Sigmoid colon (tissue), 6 donors: ENCODE measurements at regions not wholly inside any gene's neighbourhood (a gene's known extent, or its start where the extent isn't known, plus 50 kb on each side); places are given as distances from the start of the nearest gene placed in this dataset.

Experiments
- DNase-seq: peaks from one replicate; pipeline ENCODE4 v3.0.0-alpha.2; 2019
- H3K27ac ChIP-seq, 4 donors: fragments of 200-600 bp; sonication (generic); one replicate each; pipeline ENCODE4 v1.5.1; 2016 to 2019; ENCODE audit warnings: mild to moderate bottlenecking in 1 of 4
- H3K27me3 ChIP-seq, 3 donors: fragments of 200-600 bp; sonication (generic); one replicate each; pipeline ENCODE4 v1.5.1; 2019; ENCODE audit warnings: mild to moderate bottlenecking in 1 of 3
- H3K36me3 ChIP-seq, 4 donors: fragments of 200-600 bp; sonication (generic); one replicate each; pipeline ENCODE4 v1.5.1; 2016 to 2019
- H3K4me1 ChIP-seq, 4 donors: fragments of 200-600 bp; sonication (generic); one replicate each; pipeline ENCODE4 v1.5.1; 2017 to 2019
- H3K4me3 ChIP-seq, 4 donors: fragments of 200-600 bp; sonication (generic); one replicate each; pipeline ENCODE4 v1.5.1; 2017 to 2019; ENCODE audit warnings: mild to moderate bottlenecking in 2 of 4, moderate library complexity in 1 of 4
- H3K9me3 ChIP-seq, 4 donors: fragments of 200-600 bp in 3 of 4; sonication (generic) in 3 of 4; one replicate each; pipeline versions ENCODE4 v1.5.1 to v1.6.1; 2013 to 2019
- EP300 ChIP-seq, 4 donors: sonication (generic); formaldehyde crosslinking; IDR thresholded peaks; one replicate each; pipeline ENCODE4 v1.6.1; 2017; ENCODE audit warnings: antibody characterized with exemption in 4 of 4
- POLR2A ChIP-seq, 2 donors: fragments of 450-650 bp; IDR thresholded peaks; one replicate each; pipeline ENCODE4 v1.6.1; 2016; ENCODE audit warnings: antibody characterized with exemption in 2 of 2, mild to moderate bottlenecking in 2 of 2, moderate library complexity in 2 of 2
- POLR2AphosphoS5 ChIP-seq, 4 donors: sonication (generic); formaldehyde crosslinking; IDR thresholded peaks; one replicate each; pipeline ENCODE4 v1.6.1; 2017; ENCODE audit warnings: antibody characterized with exemption in 4 of 4
- WGBS, 2 donors: extraction: QIAGEN DNeasy Blood & Tissue Kit; methylation state at CpG; one replicate each; pipeline ENCODE4 v1.1.7; 2013; 5-methylcytosine and 5-hydroxymethylcytosine counted together
- intact Hi-C: fragments of 100-400 bp; cut with DNase I; formaldehyde crosslinking; loops from one replicate; pipeline ENCODE4 v1.15.1; 2023
- TF ChIP-seq, protein P1 (sequence below), 4 experiments: fragments of 450-650 bp in 3 of 4; fragments of 200-600 bp in 1 of 4; IDR thresholded peaks; one replicate each; pipeline ENCODE4 v1.5.1; 2016 to 2019; ENCODE audit warnings: antibody characterized with exemption in 4 of 4, mild to moderate bottlenecking in 3 of 4, moderate library complexity in 2 of 4
- donor health status: healthy with polysubstance abuse.
- donor health status: healthy.

GRCh38 chr10:6319119-6319518 is 116.4 kb downstream of the PFKFB3 start:
- no peaks in the 10 kb centered on the region for H3K4me1 ChIP-seq
- H3K27me3 ChIP-seq, result no peaks in the 10 kb centered on the region
- no peaks in the 10 kb centered on the region for H3K36me3 ChIP-seq
- no peak overlapping the region for H3K27ac ChIP-seq
- no peak overlapping the region for H3K4me3 ChIP-seq
- no peaks in the 10 kb centered on the region for H3K9me3 ChIP-seq
- TF ChIP-seq, protein P1, sequence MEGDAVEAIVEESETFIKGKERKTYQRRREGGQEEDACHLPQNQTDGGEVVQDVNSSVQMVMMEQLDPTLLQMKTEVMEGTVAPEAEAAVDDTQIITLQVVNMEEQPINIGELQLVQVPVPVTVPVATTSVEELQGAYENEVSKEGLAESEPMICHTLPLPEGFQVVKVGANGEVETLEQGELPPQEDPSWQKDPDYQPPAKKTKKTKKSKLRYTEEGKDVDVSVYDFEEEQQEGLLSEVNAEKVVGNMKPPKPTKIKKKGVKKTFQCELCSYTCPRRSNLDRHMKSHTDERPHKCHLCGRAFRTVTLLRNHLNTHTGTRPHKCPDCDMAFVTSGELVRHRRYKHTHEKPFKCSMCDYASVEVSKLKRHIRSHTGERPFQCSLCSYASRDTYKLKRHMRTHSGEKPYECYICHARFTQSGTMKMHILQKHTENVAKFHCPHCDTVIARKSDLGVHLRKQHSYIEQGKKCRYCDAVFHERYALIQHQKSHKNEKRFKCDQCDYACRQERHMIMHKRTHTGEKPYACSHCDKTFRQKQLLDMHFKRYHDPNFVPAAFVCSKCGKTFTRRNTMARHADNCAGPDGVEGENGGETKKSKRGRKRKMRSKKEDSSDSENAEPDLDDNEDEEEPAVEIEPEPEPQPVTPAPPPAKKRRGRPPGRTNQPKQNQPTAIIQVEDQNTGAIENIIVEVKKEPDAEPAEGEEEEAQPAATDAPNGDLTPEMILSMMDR (IDR thresholded peaks at IDR 0.05), result no peak
- TF ChIP-seq EP300 (IDR thresholded peaks at IDR 0.05) (no peak), POLR2A (IDR thresholded peaks at IDR 0.05) (no peak), POLR2AphosphoS5 (IDR thresholded peaks at IDR 0.05) (no peak)
- DNase-seq, result no peak
- intact Hi-C loops, result no loop called here

- WGBS, 2 donors, result 72 to 94% methylated on average over 6 of the region's 6 CpGs
- no peak overlapping the region for H3K4me3 ChIP-seq
- TF ChIP-seq, protein P1 (IDR thresholded peaks at IDR 0.05), result no peak
- TF ChIP-seq POLR2A (IDR thresholded peaks at IDR 0.05) (no peak), EP300 (IDR thresholded peaks at IDR 0.05) (no peak), POLR2AphosphoS5 (IDR thresholded peaks at IDR 0.05) (no peak)
These were observed 117.7 kb downstream of the PFKFB3 start for GRCh38 chr10:6320320-6321010.

DNA sequence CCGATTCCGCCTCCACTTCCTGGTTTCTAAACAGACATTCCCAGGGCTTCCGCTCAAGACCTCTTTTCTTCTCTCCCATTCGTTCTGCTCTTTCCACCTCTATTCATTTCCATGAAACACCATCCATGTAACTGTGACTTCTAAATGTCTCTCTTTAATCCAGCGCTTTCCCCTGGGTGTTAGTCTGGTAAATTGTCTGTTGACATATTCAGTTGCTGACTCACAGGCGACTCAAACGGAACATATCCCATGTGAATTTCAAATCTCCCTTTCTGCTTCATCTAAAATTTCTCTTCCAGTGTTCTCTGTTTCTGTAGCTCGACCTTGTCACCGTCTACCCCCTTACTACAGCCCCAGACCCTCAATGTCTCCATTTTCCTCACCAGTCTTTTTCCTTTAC is 119.1 kb downstream of the PFKFB3 start:
- TF ChIP-seq POLR2AphosphoS5 (IDR thresholded peaks at IDR 0.05), result no peak
- TF ChIP-seq EP300 (IDR thresholded peaks at IDR 0.05), result no peak
- WGBS, 2 donors, result 87 to 93% methylated on average over 9 of the region's 9 CpGs
- DNase-seq, result no peak
- Histone ChIP-seq H3K4me3 (no peak overlapping the region), H3K4me1 (no peaks in the 10 kb centered on the region), H3K27ac (no peak overlapping the region), H3K27me3 (no peaks in the 10 kb centered on the region), H3K9me3 (no peaks in the 10 kb centered on the region), H3K36me3 (no peaks in the 10 kb centered on the region)
- intact Hi-C loops, result no loop called here

More at GRCh38 chr10:6320320-6321010, 117.7 kb downstream of the PFKFB3 start:
- intact Hi-C loops, result no loop called here
- no peaks in the 10 kb centered on the region for H3K9me3 ChIP-seq
- DNase-seq, result no peak
- H3K4me1 ChIP-seq, result no peaks in the 10 kb centered on the region
- H3K27ac ChIP-seq, result no peak overlapping the region
- no peaks in the 10 kb centered on the region for H3K27me3 ChIP-seq
- H3K36me3 ChIP-seq, result no peaks in the 10 kb centered on the region

GRCh38 chr10:6322805-6323204 is 120.1 kb downstream of the PFKFB3 start:
- no peaks in the 10 kb centered on the region for H3K4me1 ChIP-seq
- no peaks in the 10 kb centered on the region for H3K27me3 ChIP-seq
- intact Hi-C loops, result no loop called here
- no peaks in the 10 kb centered on the region for H3K36me3 ChIP-seq
- no peak overlapping the region for H3K4me3 ChIP-seq
- no peak for TF ChIP-seq EP300 (IDR thresholded peaks at IDR 0.05)
- TF ChIP-seq, protein P1 (IDR thresholded peaks at IDR 0.05), result no peak
- TF ChIP-seq POLR2A (IDR thresholded peaks at IDR 0.05), result no peak
- TF ChIP-seq POLR2AphosphoS5 (IDR thresholded peaks at IDR 0.05), result no peak
- 81 to 92% methylated on average over 3 of the region's 3 CpGs for WGBS, 2 donors
- H3K9me3 ChIP-seq, result no peaks in the 10 kb centered on the region
- no peak for DNase-seq
- H3K27ac ChIP-seq, result no peak overlapping the region

DNA sequence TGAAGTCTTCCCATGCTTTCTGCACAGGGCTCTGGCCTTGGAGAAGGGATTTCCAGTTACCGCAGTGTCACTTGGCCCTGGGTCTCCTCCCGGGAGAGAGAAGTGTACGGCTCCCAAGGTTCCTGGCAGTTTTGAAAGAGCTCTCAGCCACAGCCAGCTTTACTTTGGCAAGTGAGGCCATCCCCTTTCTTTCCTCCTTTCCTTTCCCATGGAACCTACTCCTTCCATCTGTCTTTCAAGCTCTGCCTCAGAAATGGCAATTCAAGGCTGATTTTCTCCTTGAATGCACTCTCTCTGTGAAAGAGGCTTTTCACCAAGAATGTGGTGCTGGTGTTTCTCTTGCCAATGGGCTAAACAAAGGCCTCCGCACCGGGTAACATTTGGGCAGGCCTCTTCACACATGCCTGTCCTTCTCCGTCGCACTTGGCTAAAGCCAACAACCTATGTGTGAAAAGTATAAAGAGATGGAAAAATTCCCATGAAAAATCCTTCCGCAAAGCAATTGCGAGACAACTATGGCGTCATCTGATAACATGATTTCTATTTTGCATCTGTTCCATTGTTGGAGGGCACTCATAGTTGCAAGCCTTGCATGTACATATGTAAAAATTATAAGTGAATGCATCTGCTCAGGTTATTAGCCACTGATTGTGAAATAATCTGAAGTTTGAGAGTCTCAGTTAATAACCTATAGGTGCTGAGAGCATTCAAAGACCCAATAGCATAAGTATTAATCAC is 125.4 kb downstream of the PFKFB3 start:
- no peak overlapping the region for H3K4me3 ChIP-seq
- 95% methylated on average over 10 of the region's 10 CpGs for WGBS, 2 donors
- no peaks in the 10 kb centered on the region for H3K4me1 ChIP-seq

More for the DNA sequence above, 125.4 kb downstream of the PFKFB3 start:
- no peak for DNase-seq
- Histone ChIP-seq H3K27me3 (no peaks in the 10 kb centered on the region), H3K9me3 (no peaks in the 10 kb centered on the region), H3K27ac (no peak overlapping the region), H3K36me3 (no peaks in the 10 kb centered on the region)
- intact Hi-C loops, result no loop called here
- TF ChIP-seq, protein P1 (IDR thresholded peaks at IDR 0.05), result no peak
- TF ChIP-seq EP300 (IDR thresholded peaks at IDR 0.05) (no peak), POLR2A (IDR thresholded peaks at IDR 0.05) (no peak), POLR2AphosphoS5 (IDR thresholded peaks at IDR 0.05) (no peak)
